ENCODE measurements at regions not wholly inside any gene's neighbourhood (a gene's known extent, or its start where the extent isn't known, plus 50 kb on each side); places are given as distances from the start of the nearest gene placed in this dataset.

GRCh38 chr20:56735084-56735642, 106.1 kb downstream of the TFAP2C start:
- no peak for TF ChIP-seq CTCF (conservative IDR thresholded peaks at IDR 0.05; ENCODE audit: low read length)
- no peak for TF ChIP-seq EZH2phosphoT487 (IDR thresholded peaks at IDR 0.05; ENCODE audit: borderline replicate concordance, low read depth, low read length)

Data from OCI-LY7 (cell line).